Loucy (cell line): ENCODE measurements at regions not wholly inside any gene's neighbourhood (a gene's known extent, or its start where the extent isn't known, plus 50 kb on each side); places are given as distances from the start of the nearest gene placed in this dataset.

Source experiments
- H2AFZ ChIP-seq: fragments of 200-600 bp; sonication (generic); 2 replicates; pipeline ENCODE4 v1.6.0; 2016; ENCODE audit warnings: antibody characterized with exemption, mild to moderate bottlenecking, low read length, moderate library complexity
- H3F3A ChIP-seq: fragments of 200-600 bp; 2 replicates; pipeline ENCODE4 v1.6.0; 2016; ENCODE audit warnings: antibody characterized with exemption, low read depth, mild to moderate bottlenecking
- H3K27me3 ChIP-seq: fragments of 200-600 bp; sonication (generic); 2 replicates; pipeline ENCODE4 v1.6.1; 2014; ENCODE audit warnings: low read length, mild to moderate bottlenecking; ENCODE audit not compliant: insufficient read depth, poor library complexity, severe bottlenecking
- H3K36me3 ChIP-seq: fragments of 200-600 bp; sonication (generic); 2 replicates; pipeline ENCODE4 v1.6.1; 2016; ENCODE audit warnings: low read length; ENCODE audit not compliant: insufficient read depth
- H3K4me1 ChIP-seq: fragments of 200-600 bp; sonication (generic); 2 replicates; pipeline ENCODE4 v1.5.1; 2014; ENCODE audit warnings: low read length, mild to moderate bottlenecking; ENCODE audit not compliant: insufficient read depth, poor library complexity, severe bottlenecking
- H3K4me2 ChIP-seq: fragments of 200-600 bp; sonication (generic); 2 replicates; pipeline ENCODE4 v1.6.0; 2014; ENCODE audit warnings: antibody characterized with exemption, low read length, low read depth, mild to moderate bottlenecking; ENCODE audit not compliant: poor library complexity, severe bottlenecking
- H3K4me3 ChIP-seq: fragments of 200-600 bp; sonication (generic); 2 replicates; pipeline ENCODE4 v1.5.1; 2014; ENCODE audit warnings: low read length, mild to moderate bottlenecking, mixed read lengths; ENCODE audit not compliant: poor library complexity, severe bottlenecking
- H3K79me2 ChIP-seq: fragments of 200-600 bp; sonication (generic); 2 replicates; pipeline ENCODE4 v1.6.1; 2014; ENCODE audit warnings: low read length; ENCODE audit not compliant: insufficient read depth
- H3K9ac ChIP-seq: fragments of 200-600 bp; sonication (generic); 2 replicates; pipeline ENCODE4 v1.6.0; 2014; ENCODE audit warnings: mild to moderate bottlenecking, low read depth, low read length, moderate library complexity; ENCODE audit not compliant: poor library complexity, severe bottlenecking
- H3K9me2 ChIP-seq: fragments of 200-600 bp; sonication (generic); replicated peaks from 2 replicates; pipeline ENCODE4 v1.6.1; 2016; ENCODE audit warnings: low read depth, low read length, mixed read lengths
- H3K9me3 ChIP-seq: fragments of 200-600 bp; sonication (generic); 2 replicates; pipeline ENCODE4 v1.6.1; 2014; ENCODE audit warnings: mild to moderate bottlenecking, antibody characterized with exemption, low read length, low read depth; ENCODE audit not compliant: insufficient read depth
- H4K20me1 ChIP-seq: fragments of 200-600 bp; sonication (generic); 2 replicates; pipeline ENCODE4 v1.6.0; 2014; ENCODE audit warnings: antibody characterized with exemption, low read length, mild to moderate bottlenecking; ENCODE audit not compliant: insufficient read depth, poor library complexity, severe bottlenecking
- EZH2phosphoT487 ChIP-seq: fragments of 200-600 bp; IDR thresholded peaks from 2 replicates; pipeline ENCODE4 v1.6.1; 2018; ENCODE audit warnings: antibody characterized with exemption, mild to moderate bottlenecking, moderate library complexity, borderline replicate concordance
- TF ChIP-seq, protein P1 (sequence below): fragments of 200-600 bp; sonication (generic); conservative IDR thresholded peaks from 2 replicates; pipeline ENCODE4 v1.5.1; 2014; ENCODE audit warnings: mild to moderate bottlenecking, antibody characterized with exemption, low read length

DNA sequence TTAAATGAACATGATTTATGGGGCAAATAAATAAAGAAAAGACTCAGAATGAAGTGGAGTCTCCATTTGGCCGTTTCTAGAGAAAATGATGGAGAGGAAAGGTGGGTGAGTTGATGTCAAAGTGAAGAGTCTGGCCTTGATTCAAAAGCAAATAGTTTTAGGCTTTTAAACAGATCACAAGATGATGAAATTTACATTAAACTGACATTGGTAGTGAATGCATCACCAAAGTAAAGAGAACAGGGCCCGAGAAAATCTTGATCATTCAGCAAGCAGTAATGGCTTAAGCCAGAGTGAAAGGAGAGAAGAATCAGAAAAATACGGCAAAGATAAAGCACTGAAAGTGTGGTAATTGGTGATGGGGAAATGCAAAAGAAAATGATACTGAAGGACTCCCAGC, 460.0 kb upstream of the SGCD start:
- Histone ChIP-seq H3F3A (no peaks in the 10 kb centered on the region), H2AFZ (no peak overlapping the region), H3K4me3 (no peak overlapping the region), H3K9ac (no peak overlapping the region), H3K27me3 (no peaks in the 10 kb centered on the region), H3K4me1 (no peaks in the 10 kb centered on the region), H3K9me2 (no peaks in the 10 kb centered on the region), H3K36me3 (no peaks in the 10 kb centered on the region), H3K4me2 (no peak overlapping the region), H3K79me2 (no peaks in the 10 kb centered on the region), H4K20me1 (no peaks in the 10 kb centered on the region), H3K9me3 (no peaks in the 10 kb centered on the region)
- TF ChIP-seq, protein P1, sequence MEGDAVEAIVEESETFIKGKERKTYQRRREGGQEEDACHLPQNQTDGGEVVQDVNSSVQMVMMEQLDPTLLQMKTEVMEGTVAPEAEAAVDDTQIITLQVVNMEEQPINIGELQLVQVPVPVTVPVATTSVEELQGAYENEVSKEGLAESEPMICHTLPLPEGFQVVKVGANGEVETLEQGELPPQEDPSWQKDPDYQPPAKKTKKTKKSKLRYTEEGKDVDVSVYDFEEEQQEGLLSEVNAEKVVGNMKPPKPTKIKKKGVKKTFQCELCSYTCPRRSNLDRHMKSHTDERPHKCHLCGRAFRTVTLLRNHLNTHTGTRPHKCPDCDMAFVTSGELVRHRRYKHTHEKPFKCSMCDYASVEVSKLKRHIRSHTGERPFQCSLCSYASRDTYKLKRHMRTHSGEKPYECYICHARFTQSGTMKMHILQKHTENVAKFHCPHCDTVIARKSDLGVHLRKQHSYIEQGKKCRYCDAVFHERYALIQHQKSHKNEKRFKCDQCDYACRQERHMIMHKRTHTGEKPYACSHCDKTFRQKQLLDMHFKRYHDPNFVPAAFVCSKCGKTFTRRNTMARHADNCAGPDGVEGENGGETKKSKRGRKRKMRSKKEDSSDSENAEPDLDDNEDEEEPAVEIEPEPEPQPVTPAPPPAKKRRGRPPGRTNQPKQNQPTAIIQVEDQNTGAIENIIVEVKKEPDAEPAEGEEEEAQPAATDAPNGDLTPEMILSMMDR = no peak
- no peak for TF ChIP-seq EZH2phosphoT487

DNA sequence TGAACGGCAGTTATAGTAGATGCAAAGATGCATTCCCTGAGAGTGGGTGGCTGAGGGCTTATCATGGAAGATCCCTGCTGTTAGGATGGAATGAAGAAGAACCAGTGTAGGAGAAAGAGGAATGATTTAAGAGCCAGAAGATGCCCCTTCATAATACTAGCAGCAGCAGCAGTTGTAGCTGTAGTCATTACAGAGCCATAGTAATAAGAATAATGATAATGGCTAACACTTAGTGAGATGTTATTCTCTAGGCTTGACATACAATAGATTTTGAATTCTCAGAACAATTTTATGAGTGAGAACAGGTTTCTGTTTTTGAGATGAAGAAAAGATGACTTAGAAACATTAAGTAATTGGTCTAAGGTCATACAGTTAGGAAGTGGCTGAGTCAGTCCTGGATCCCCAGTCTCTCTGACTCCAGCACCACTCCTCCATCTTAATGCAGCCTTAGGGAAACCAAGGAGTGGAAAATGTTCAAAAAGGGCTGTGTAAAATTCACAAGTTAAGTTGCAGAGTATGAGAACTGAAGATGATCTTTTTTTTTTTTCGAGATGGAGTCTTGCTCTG, 459.4 kb upstream of the SGCD start:
- no peaks in the 10 kb centered on the region for H3K9me2 ChIP-seq
- TF ChIP-seq EZH2phosphoT487 = no peak
- TF ChIP-seq, protein P1 = no peak
- H3K4me1 ChIP-seq = no peaks in the 10 kb centered on the region
- H3K4me2 ChIP-seq = no peak overlapping the region
- no peaks in the 10 kb centered on the region for H3K27me3 ChIP-seq
- H3K4me3 ChIP-seq = no peak overlapping the region
- no peak overlapping the region for H3K9ac ChIP-seq
- H3K79me2 ChIP-seq = no peaks in the 10 kb centered on the region
- no peaks in the 10 kb centered on the region for H3K9me3 ChIP-seq
- H2AFZ ChIP-seq = no peak overlapping the region
- no peaks in the 10 kb centered on the region for H4K20me1 ChIP-seq
- H3F3A ChIP-seq = no peaks in the 10 kb centered on the region
- no peaks in the 10 kb centered on the region for H3K36me3 ChIP-seq

DNA sequence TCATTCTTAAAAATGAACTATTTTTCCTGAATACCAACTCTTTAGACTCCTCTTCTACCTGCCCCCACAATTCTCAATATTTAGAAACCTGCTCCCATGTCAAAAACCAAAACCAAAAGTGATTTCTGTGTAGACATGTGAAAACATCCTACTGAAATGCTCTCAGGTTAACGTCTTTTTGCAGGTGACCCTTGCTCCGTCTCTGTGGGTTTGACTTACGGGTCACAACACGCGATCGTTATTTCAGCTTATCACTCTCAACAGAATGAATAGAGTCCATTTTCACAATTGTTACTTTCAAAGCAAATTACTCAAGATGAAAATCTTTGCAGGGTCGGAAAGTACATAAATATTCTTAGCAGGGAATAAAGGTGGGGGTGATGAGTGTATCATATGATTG, 456.3 kb upstream of the SGCD start:
- Histone ChIP-seq H3K27me3 (no peaks in the 10 kb centered on the region), H3K9ac (no peak overlapping the region), H3K4me3 (no peak overlapping the region), H3K4me1 (no peaks in the 10 kb centered on the region), H4K20me1 (no peaks in the 10 kb centered on the region), H3K79me2 (no peaks in the 10 kb centered on the region), H3K4me2 (no peak overlapping the region), H3K9me3 (no peaks in the 10 kb centered on the region), H3K36me3 (no peaks in the 10 kb centered on the region), H3K9me2 (no peaks in the 10 kb centered on the region), H2AFZ (no peak overlapping the region), H3F3A (no peaks in the 10 kb centered on the region)
- TF ChIP-seq, protein P1 = no peak
- TF ChIP-seq EZH2phosphoT487 = no peak
